ENCODE measurements at regions not wholly inside any gene's neighbourhood (a gene's known extent, or its start where the extent isn't known, plus 50 kb on each side); places are given as distances from the start of the nearest gene placed in this dataset.

DNA sequence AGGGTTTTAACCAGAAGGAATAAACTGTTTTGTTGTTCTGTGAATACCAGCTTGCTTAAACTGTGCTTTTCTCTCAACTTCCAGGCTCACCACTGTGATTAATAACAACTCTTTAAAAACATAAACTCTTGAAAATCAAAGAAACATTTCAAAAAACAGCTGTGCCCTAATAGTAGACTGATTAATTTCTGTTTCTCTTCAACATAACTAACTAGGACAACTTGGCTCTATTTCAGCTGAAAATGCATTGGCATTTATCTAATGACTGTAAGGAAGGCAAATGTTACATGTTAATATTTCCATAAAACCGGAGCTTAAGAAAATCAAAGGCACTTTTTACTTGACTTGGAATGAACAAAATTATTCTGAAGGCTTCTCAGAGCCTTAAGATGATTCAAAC lies 656.1 kb upstream of the NEGR1 start:
- no peaks in the 10 kb centered on the region for H3K36me3 ChIP-seq (ENCODE audit: control insufficient read depth, insufficient read depth, low read length)
- peaks cover 9% of the 10 kb centered on the region for H3K4me1 Mint-ChIP-seq
- no peak overlapping the region for H3K4me3 ChIP-seq (ENCODE audit: low read length)
- no peaks in the 10 kb centered on the region for H3K36me3 Mint-ChIP-seq (ENCODE audit: low read depth)
- no peaks in the 10 kb centered on the region for H3K9me3 Mint-ChIP-seq
- H3K4me3 Mint-ChIP-seq = no peak overlapping the region
- no peaks in the 10 kb centered on the region for H3K9me3 ChIP-seq (ENCODE audit: control insufficient read depth, low read length)
- H3K4me1 ChIP-seq (ENCODE audit: control insufficient read depth, insufficient read depth, low read length) = no peaks in the 10 kb centered on the region
- no peak for DNase-seq
- no peaks in the 10 kb centered on the region for H3K27me3 ChIP-seq (ENCODE audit: control insufficient read depth, insufficient read depth, low read length, poor library complexity, severe bottlenecking)
- TF ChIP-seq CTCF (conservative IDR thresholded peaks at IDR 0.05) = no peak
- WGBS, 2 experiments (ENCODE audit: insufficient coverage in 1 of 2, insufficient read length in 1 of 2) = 85 to 100% methylated on average over 1 of the region's 1 CpG
- no peak overlapping the region for H3K9ac ChIP-seq (ENCODE audit: extremely low read depth, low read length, poor library complexity, severe bottlenecking)
- H3K27ac ChIP-seq (ENCODE audit: low read depth, low read length) = no peak overlapping the region
- H3K27me3 Mint-ChIP-seq (ENCODE audit: insufficient read depth) = no peaks in the 10 kb centered on the region
- no peak overlapping the region for H3K27ac Mint-ChIP-seq

DNA sequence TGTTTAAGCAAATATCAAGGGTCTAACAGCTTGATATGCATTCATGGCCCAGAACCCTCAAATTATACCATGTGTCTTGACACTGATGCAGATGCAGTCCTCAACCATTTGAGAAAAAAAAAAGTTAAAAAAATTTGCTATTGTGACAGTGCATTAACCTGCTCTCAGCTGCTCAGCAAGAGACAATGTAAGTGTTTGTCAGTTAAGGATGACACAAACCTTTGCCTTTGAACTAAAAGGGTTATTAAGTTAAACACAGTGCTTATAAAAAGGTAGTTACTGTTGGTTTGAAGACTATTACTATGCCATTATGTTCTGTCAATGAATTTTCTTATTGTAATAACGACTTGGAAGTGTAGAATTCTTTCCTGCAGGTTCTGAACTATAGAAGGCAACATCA lies 655.6 kb upstream of the NEGR1 start:
- H3K27ac Mint-ChIP-seq = no peak overlapping the region
- no peak overlapping the region for H3K4me3 ChIP-seq (ENCODE audit: low read length)
- H3K4me1 Mint-ChIP-seq = peaks cover 9% of the 10 kb centered on the region
- no peaks in the 10 kb centered on the region for H3K27me3 ChIP-seq (ENCODE audit: control insufficient read depth, insufficient read depth, low read length, poor library complexity, severe bottlenecking)
- no peaks in the 10 kb centered on the region for H3K4me1 ChIP-seq (ENCODE audit: control insufficient read depth, insufficient read depth, low read length)
- no peak overlapping the region for H3K9ac ChIP-seq (ENCODE audit: extremely low read depth, low read length, poor library complexity, severe bottlenecking)
- H3K9me3 Mint-ChIP-seq = peaks cover under 1% of the 10 kb centered on the region
- H3K36me3 Mint-ChIP-seq (ENCODE audit: low read depth) = no peaks in the 10 kb centered on the region
- peaks cover 1% of the 10 kb centered on the region for H3K9me3 ChIP-seq (ENCODE audit: control insufficient read depth, low read length)
- H3K27me3 Mint-ChIP-seq (ENCODE audit: insufficient read depth) = no peaks in the 10 kb centered on the region
- H3K36me3 ChIP-seq (ENCODE audit: control insufficient read depth, insufficient read depth, low read length) = no peaks in the 10 kb centered on the region
- DNase-seq = no peak
- H3K27ac ChIP-seq (ENCODE audit: low read depth, low read length) = no peak overlapping the region
- 80 to 100% methylated on average over 1 of the region's 1 CpG for WGBS, 2 experiments (ENCODE audit: insufficient coverage in 1 of 2, insufficient read length in 1 of 2)
- H3K4me3 Mint-ChIP-seq = no peak overlapping the region
- no peak for TF ChIP-seq CTCF (conservative IDR thresholded peaks at IDR 0.05)

DNA sequence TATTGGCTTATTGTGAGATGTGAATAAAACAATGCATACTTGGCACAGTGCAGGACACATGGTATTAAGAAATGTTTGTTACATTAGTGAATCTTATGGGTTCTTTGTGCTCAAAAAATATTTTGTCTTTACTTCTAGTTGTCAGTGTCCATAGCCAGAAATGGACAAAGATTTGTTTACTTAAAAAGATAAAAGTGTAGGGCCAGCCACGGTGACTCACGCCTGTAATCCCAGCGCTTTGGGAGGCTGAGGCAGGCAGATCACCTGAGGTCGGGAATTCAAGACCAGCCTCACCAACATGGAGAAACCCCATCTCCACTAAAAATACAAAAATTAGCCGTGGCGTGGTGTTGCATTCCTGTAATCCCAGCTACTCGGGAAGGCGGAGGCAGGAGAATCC lies 654.6 kb upstream of the NEGR1 start:
- Histone ChIP-seq H3K27me3 (ENCODE audit: control insufficient read depth, insufficient read depth, low read length, poor library complexity, severe bottlenecking) (no peaks in the 10 kb centered on the region), H3K27ac (ENCODE audit: low read depth, low read length) (no peak overlapping the region), H3K9ac (ENCODE audit: extremely low read depth, low read length, poor library complexity, severe bottlenecking) (no peak overlapping the region), H3K36me3 (ENCODE audit: control insufficient read depth, insufficient read depth, low read length) (no peaks in the 10 kb centered on the region), H3K4me3 (ENCODE audit: low read length) (no peak overlapping the region), H3K4me1 (ENCODE audit: control insufficient read depth, insufficient read depth, low read length) (no peaks in the 10 kb centered on the region), H3K9me3 (ENCODE audit: control insufficient read depth, low read length) (peaks cover 4% of the 10 kb centered on the region)
- no peak for DNase-seq
- no peak for TF ChIP-seq CTCF (conservative IDR thresholded peaks at IDR 0.05)
- H3K27me3 Mint-ChIP-seq (ENCODE audit: insufficient read depth) = no peaks in the 10 kb centered on the region
- no peak overlapping the region for H3K4me3 Mint-ChIP-seq
- H3K36me3 Mint-ChIP-seq (ENCODE audit: low read depth) = no peaks in the 10 kb centered on the region
- no peak overlapping the region for H3K27ac Mint-ChIP-seq
- H3K4me1 Mint-ChIP-seq = peaks cover under 1% of the 10 kb centered on the region
- H3K9me3 Mint-ChIP-seq = peaks cover 8% of the 10 kb centered on the region
- 86 to 95% methylated on average over 4 to 8 of the region's 8 CpGs for WGBS, 2 experiments (ENCODE audit: insufficient coverage in 1 of 2, insufficient read length in 1 of 2)

Data from endodermal cell (in vitro differentiated cells).